Muscle of back (tissue), 3 donors: ENCODE measurements at regions not wholly inside any gene's neighbourhood (a gene's known extent, or its start where the extent isn't known, plus 50 kb on each side); places are given as distances from the start of the nearest gene placed in this dataset.

Experiments
- DNase-seq, 3 donors: peaks; one replicate each; pipeline versions ENCODE4 v3.0.0 to v3.0.0-alpha.2; 2013

GRCh38 chr13:54884682-54885081 lies 1856.1 kb downstream of the OLFM4 start:
- no peak for DNase-seq

- no peak for DNase-seq
These were observed 1862.4 kb downstream of the OLFM4 start for GRCh38 chr13:54890976-54891375.

GRCh38 chr13:54901316-54901715 lies 1872.7 kb downstream of the OLFM4 start:
- DNase-seq = no peak

GRCh38 chr13:54912367-54912766 lies 1883.8 kb downstream of the OLFM4 start:
- no peak for DNase-seq

GRCh38 chr13:54913668-54914067 lies 1885.1 kb downstream of the OLFM4 start:
- DNase-seq = no peak

GRCh38 chr13:54927538-54927937 lies 1898.9 kb downstream of the OLFM4 start:
- DNase-seq = no peak

GRCh38 chr13:54928071-54928470 lies 1899.5 kb downstream of the OLFM4 start:
- DNase-seq = no peak

GRCh38 chr13:54934121-54934520 lies 1905.5 kb downstream of the OLFM4 start:
- no peak for DNase-seq

GRCh38 chr13:54945973-54946372 lies 1917.4 kb downstream of the OLFM4 start:
- DNase-seq = no peak

GRCh38 chr13:54949735-54950134 lies 1921.1 kb downstream of the OLFM4 start:
- DNase-seq = no peak

GRCh38 chr13:54950546-54950945 lies 1921.9 kb downstream of the OLFM4 start:
- no peak for DNase-seq

GRCh38 chr13:54953786-54954185 lies 1925.2 kb downstream of the OLFM4 start:
- no peak for DNase-seq

- DNase-seq = no peak
These were observed 1930.2 kb downstream of the OLFM4 start for GRCh38 chr13:54958781-54959180.

- DNase-seq = no peak
These were observed 1937.3 kb downstream of the OLFM4 start for GRCh38 chr13:54965881-54966280.

GRCh38 chr13:54972838-54973237 lies 1944.2 kb downstream of the OLFM4 start:
- no peak for DNase-seq

GRCh38 chr13:54975676-54976075 lies 1947.1 kb downstream of the OLFM4 start:
- no peak for DNase-seq

- DNase-seq = no peak
These were observed 1952.0 kb downstream of the OLFM4 start for GRCh38 chr13:54980651-54981050.

- DNase-seq = no peak
These were observed 1960.8 kb downstream of the OLFM4 start for GRCh38 chr13:54989418-54989817.

- no peak for DNase-seq
These were observed 1970.8 kb downstream of the OLFM4 start for GRCh38 chr13:54999399-54999907.

- DNase-seq = no peak
These were observed 1971.4 kb downstream of the OLFM4 start for GRCh38 chr13:55000043-55000442.

GRCh38 chr13:55000844-55001243 lies 1972.2 kb downstream of the OLFM4 start:
- no peak for DNase-seq

GRCh38 chr13:55001881-55002280 lies 1973.3 kb downstream of the OLFM4 start:
- no peak for DNase-seq

- no peak for DNase-seq
These were observed 1979.1 kb downstream of the OLFM4 start for GRCh38 chr13:55007681-55008080.

- DNase-seq = peak in 1 of 3 donors; percentile 1
These were observed 1984.4 kb downstream of the OLFM4 start for GRCh38 chr13:55013051-55013450.

- DNase-seq = no peak
These were observed 2000.7 kb downstream of the OLFM4 start for GRCh38 chr13:55029280-55029679.
